ENCODE measurements at regions not wholly inside any gene's neighbourhood (a gene's known extent, or its start where the extent isn't known, plus 50 kb on each side); places are given as distances from the start of the nearest gene placed in this dataset.

DNA sequence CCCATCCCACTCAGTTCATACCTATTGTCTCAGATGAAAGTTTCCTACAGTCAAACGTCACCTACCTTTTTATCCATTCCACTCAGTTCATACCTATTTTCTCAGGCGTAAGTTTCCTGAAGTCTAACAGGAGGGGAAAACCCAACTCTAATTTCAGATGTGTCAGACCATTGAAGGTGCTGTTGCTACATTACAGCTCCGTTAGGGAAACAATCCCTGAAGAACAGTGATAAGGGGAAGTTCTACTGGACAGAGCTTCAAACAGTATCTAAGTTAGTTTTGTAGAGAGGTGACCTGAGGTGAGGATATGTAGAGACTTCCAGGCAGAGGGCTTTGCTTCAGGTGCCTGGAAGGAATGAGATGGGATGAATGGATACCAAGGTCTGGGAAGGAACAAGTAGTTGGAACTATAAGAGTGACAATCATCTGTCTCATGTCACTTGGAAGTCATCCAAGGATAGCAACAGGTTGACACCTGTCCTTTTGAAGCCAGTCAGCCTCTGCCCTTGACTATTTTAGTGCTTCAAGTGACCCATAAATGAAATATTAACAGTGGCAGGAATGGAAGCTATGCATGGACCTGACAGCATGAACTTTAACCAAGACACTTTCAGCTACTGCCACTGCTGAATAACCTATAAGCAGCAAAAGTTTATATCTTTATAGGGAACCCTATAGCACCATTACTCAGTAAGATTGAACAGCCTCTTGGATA is 191.6 kb upstream of the MOCS1 start:
- no peaks in the 10 kb centered on the region for H3K36me3 ChIP-seq (ENCODE audit: control insufficient read depth in 4 of 4, insufficient read depth in 3 of 4, low read depth in 1 of 4, low read length in 3 of 4)
- no peaks in the 10 kb centered on the region for H3K27me3 ChIP-seq (ENCODE audit: control insufficient read depth in 4 of 4, insufficient read depth in 4 of 4, low read length in 3 of 4)
- 85% methylated on average over 3 of the region's 3 CpGs for WGBS
- H3K9ac ChIP-seq (ENCODE audit: low read depth in 1 of 2, low read length in 2 of 2): no peak overlapping the region
- no peak overlapping the region for H3K27ac ChIP-seq (ENCODE audit: low read depth in 1 of 2, low read length in 2 of 2)
- H3K4me3 ChIP-seq (ENCODE audit: low read depth in 1 of 3, low read length in 3 of 3): no peak overlapping the region
- no peak for DNase-seq (ENCODE audit: low spot score)
- H3K9me3 ChIP-seq (ENCODE audit: control insufficient read depth in 4 of 4, low read length in 3 of 4): no peaks in the 10 kb centered on the region
- no peak for TF ChIP-seq GABPA (IDR thresholded peaks at IDR 0.05 in 1 of 2, conservative IDR thresholded peaks at IDR 0.05 in 1 of 2)
- no peak for TF ChIP-seq TAF1 (conservative IDR thresholded peaks at IDR 0.05)
- TF ChIP-seq, protein P1, sequence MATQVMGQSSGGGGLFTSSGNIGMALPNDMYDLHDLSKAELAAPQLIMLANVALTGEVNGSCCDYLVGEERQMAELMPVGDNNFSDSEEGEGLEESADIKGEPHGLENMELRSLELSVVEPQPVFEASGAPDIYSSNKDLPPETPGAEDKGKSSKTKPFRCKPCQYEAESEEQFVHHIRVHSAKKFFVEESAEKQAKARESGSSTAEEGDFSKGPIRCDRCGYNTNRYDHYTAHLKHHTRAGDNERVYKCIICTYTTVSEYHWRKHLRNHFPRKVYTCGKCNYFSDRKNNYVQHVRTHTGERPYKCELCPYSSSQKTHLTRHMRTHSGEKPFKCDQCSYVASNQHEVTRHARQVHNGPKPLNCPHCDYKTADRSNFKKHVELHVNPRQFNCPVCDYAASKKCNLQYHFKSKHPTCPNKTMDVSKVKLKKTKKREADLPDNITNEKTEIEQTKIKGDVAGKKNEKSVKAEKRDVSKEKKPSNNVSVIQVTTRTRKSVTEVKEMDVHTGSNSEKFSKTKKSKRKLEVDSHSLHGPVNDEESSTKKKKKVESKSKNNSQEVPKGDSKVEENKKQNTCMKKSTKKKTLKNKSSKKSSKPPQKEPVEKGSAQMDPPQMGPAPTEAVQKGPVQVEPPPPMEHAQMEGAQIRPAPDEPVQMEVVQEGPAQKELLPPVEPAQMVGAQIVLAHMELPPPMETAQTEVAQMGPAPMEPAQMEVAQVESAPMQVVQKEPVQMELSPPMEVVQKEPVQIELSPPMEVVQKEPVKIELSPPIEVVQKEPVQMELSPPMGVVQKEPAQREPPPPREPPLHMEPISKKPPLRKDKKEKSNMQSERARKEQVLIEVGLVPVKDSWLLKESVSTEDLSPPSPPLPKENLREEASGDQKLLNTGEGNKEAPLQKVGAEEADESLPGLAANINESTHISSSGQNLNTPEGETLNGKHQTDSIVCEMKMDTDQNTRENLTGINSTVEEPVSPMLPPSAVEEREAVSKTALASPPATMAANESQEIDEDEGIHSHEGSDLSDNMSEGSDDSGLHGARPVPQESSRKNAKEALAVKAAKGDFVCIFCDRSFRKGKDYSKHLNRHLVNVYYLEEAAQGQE (IDR thresholded peaks at IDR 0.05): no peak
- TF ChIP-seq HNF4A (conservative IDR thresholded peaks at IDR 0.05): no peak
- TF ChIP-seq RAD21 (IDR thresholded peaks at IDR 0.05): no peak
- TF ChIP-seq EGR1 (IDR thresholded peaks at IDR 0.05; ENCODE audit: low read depth in 2 of 2): no peak
- TF ChIP-seq HNF4G (IDR thresholded peaks at IDR 0.05): no peak
- TF ChIP-seq, protein P2, sequence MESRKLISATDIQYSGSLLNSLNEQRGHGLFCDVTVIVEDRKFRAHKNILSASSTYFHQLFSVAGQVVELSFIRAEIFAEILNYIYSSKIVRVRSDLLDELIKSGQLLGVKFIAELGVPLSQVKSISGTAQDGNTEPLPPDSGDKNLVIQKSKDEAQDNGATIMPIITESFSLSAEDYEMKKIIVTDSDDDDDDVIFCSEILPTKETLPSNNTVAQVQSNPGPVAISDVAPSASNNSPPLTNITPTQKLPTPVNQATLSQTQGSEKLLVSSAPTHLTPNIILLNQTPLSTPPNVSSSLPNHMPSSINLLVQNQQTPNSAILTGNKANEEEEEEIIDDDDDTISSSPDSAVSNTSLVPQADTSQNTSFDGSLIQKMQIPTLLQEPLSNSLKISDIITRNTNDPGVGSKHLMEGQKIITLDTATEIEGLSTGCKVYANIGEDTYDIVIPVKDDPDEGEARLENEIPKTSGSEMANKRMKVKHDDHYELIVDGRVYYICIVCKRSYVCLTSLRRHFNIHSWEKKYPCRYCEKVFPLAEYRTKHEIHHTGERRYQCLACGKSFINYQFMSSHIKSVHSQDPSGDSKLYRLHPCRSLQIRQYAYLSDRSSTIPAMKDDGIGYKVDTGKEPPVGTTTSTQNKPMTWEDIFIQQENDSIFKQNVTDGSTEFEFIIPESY (IDR thresholded peaks at IDR 0.05): no peak
- TF ChIP-seq FOXA1 (IDR thresholded peaks at IDR 0.05): no peak
- TF ChIP-seq FOXA2 (IDR thresholded peaks at IDR 0.05): no peak
- TF ChIP-seq JUND (IDR thresholded peaks at IDR 0.05): no peak
- no peak for TF ChIP-seq NR2F2 (IDR thresholded peaks at IDR 0.05)
- TF ChIP-seq, protein P3, sequence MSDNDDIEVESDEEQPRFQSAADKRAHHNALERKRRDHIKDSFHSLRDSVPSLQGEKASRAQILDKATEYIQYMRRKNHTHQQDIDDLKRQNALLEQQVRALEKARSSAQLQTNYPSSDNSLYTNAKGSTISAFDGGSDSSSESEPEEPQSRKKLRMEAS (IDR thresholded peaks at IDR 0.05): no peak
- TF ChIP-seq SP1 (IDR thresholded peaks at IDR 0.05): no peak
- H3K4me1 ChIP-seq (ENCODE audit: control insufficient read depth in 4 of 4, insufficient read depth in 4 of 4, low read length in 3 of 4): no peaks in the 10 kb centered on the region

DNA sequence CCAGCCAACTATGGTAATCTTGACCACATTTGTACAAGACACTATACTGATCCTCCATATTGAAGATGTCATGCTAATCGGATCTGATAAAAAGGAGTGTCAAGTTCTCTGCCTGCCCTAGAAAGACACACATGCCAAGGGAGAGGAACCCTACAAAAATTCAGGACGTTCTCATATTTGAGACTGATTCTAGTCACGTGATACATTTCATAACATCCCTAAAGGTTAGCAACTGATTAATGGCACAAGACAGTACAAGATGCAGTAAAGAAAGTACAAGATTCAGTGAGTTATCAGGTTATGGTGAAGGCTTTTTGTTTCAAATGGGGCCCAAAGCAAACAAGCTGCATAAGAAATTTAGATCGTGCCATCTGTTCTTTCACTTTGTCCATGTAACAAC is 190.7 kb upstream of the MOCS1 start:
- DNase-seq (ENCODE audit: low spot score): no peak
- 83% methylated on average over 4 of the region's 4 CpGs for WGBS

More for the DNA sequence above, 190.7 kb upstream of the MOCS1 start:
- H3K36me3 ChIP-seq (ENCODE audit: control insufficient read depth in 4 of 4, insufficient read depth in 3 of 4, low read depth in 1 of 4, low read length in 3 of 4): no peaks in the 10 kb centered on the region
- H3K4me3 ChIP-seq (ENCODE audit: low read depth in 1 of 3, low read length in 3 of 3): no peak overlapping the region
- no peaks in the 10 kb centered on the region for H3K4me1 ChIP-seq (ENCODE audit: control insufficient read depth in 4 of 4, insufficient read depth in 4 of 4, low read length in 3 of 4)
- no peaks in the 10 kb centered on the region for H3K9me3 ChIP-seq (ENCODE audit: control insufficient read depth in 4 of 4, low read length in 3 of 4)
- H3K9ac ChIP-seq (ENCODE audit: low read depth in 1 of 2, low read length in 2 of 2): no peak overlapping the region
- TF ChIP-seq HNF4G (IDR thresholded peaks at IDR 0.05) (no peak), FOXA1 (IDR thresholded peaks at IDR 0.05) (no peak), RXRA (IDR thresholded peaks at IDR 0.05) (no peak)
- TF ChIP-seq, protein P3 (IDR thresholded peaks at IDR 0.05): no peak
- no peak overlapping the region for H3K27ac ChIP-seq (ENCODE audit: low read depth in 1 of 2, low read length in 2 of 2)
- H3K27me3 ChIP-seq (ENCODE audit: control insufficient read depth in 4 of 4, insufficient read depth in 4 of 4, low read length in 3 of 4): no peaks in the 10 kb centered on the region
